ENCODE measurements at regions not wholly inside any gene's neighbourhood (a gene's known extent, or its start where the extent isn't known, plus 50 kb on each side); places are given as distances from the start of the nearest gene placed in this dataset.

DNA sequence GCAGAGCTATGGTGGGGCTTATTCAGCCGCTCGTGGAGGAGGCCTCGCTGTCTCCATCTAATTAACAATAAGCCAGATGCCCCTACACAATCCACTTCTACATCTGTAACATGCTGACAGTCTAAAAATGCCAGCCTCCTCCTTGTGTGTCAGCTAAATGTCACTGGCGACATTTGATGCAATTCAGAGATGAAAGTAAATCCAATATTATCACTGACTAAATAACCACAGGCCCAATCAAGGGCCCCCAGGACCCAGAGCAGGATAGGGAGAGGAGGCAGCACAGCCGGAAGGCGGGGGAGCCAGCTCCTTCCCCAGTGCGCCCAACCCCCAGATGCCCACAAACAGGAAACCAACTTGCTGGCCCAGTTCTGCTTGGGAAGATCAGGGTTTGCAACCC lies 76.6 kb downstream of the DMRTA2 start:
- no peak for TF ChIP-seq POLR2AphosphoS5 (IDR thresholded peaks at IDR 0.05; ENCODE audit: insufficient read depth in 1 of 2, low read depth in 1 of 2)
- TF ChIP-seq, protein P1, sequence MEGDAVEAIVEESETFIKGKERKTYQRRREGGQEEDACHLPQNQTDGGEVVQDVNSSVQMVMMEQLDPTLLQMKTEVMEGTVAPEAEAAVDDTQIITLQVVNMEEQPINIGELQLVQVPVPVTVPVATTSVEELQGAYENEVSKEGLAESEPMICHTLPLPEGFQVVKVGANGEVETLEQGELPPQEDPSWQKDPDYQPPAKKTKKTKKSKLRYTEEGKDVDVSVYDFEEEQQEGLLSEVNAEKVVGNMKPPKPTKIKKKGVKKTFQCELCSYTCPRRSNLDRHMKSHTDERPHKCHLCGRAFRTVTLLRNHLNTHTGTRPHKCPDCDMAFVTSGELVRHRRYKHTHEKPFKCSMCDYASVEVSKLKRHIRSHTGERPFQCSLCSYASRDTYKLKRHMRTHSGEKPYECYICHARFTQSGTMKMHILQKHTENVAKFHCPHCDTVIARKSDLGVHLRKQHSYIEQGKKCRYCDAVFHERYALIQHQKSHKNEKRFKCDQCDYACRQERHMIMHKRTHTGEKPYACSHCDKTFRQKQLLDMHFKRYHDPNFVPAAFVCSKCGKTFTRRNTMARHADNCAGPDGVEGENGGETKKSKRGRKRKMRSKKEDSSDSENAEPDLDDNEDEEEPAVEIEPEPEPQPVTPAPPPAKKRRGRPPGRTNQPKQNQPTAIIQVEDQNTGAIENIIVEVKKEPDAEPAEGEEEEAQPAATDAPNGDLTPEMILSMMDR (IDR thresholded peaks at IDR 0.05): no peak

Data from vagina (tissue), 2 donors.